COLO668 (cell line): ENCODE measurements at regions not wholly inside any gene's neighbourhood (a gene's known extent, or its start where the extent isn't known, plus 50 kb on each side); places are given as distances from the start of the nearest gene placed in this dataset.
"Not testable (repeated sequence)": the region's sequence is repeated elsewhere in the genome, so short reads cannot be mapped to it uniquely, and the experiment has no call there.

ENCODE experiments used
- DNase-seq: peaks from one replicate; lab custom pipeline; 2025; ENCODE audit not compliant: unreplicated experiment; lab: John Stamatoyannopoulos, UW

DNA sequence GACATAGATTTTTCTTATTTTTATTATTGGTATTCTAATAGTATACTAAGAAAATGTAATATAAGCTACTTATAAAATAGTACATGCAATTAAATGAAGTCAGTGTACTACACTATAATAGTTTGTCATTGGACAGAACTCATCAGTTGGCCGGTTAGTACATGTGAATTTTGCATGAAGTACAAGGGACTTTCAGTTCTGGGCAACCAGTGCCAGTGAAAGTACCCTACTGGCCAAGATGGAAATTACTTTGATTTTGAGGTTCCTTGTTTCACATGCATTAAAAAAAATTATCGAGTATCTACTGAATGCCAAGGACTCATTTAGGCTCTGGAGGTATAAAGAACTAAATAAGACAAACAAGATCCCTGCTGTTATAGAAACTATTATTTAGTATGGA lies 213.4 kb upstream of the ELL2 start:
- DNase-seq, result no peak

DNA sequence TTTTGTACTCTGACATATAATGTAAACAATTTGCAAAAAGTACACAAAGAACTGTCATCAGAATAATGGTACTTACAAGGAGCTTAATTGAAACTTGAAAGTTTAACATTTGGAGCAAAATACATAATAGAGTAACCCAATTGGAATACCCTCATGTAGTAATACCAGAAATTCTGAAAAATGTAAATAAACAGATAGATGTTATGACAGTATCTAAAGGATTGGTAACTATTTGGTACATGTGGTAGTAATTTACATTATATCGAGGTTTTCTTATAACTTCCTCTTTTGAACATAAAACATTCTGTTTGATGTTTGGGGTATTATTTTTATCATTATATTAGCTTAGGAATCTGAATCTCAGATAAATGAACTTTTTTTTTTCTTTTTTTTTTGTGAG lies 211.7 kb upstream of the ELL2 start:
- no peak for DNase-seq

DNA sequence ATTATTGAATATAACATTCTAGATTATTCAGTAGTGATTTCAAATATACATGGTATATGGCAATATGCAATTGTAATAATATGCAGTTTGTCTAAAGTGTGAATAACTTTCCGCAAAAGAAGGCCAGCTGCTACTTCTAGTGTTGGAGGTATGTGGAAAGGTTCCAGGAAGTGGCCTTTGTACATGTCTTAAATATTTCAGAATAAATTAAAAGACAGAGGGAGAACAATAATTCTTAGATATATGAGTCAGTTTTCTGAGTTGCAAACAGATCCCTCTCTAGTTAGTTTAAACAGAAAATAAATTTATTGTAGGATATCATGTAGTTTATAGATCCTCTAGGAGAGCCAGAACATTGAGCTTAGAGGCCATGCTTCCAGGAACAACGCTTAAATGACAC lies 210.8 kb upstream of the ELL2 start:
- DNase-seq, result no peak

DNA sequence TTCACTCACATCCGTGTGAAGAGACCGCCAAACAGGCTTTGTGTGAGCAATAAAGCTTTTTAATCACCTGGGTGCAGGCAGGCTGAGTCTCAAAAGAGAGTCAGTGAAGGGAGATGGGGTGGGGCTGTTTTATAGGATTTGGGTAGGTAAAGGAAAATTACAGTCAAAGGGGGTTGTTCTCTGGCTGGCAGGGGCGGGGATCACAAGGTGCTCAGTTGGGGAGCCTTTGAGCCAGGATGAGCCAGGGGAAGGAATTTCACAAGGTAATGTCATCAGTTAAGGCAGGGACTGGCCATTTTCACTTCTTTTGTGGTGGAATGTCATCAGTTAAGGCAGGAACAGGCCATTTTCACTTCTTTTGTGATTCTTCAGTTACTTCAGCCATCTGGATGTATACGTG lies 210.3 kb upstream of the ELL2 start:
- not testable (repeated sequence) for DNase-seq

DNA sequence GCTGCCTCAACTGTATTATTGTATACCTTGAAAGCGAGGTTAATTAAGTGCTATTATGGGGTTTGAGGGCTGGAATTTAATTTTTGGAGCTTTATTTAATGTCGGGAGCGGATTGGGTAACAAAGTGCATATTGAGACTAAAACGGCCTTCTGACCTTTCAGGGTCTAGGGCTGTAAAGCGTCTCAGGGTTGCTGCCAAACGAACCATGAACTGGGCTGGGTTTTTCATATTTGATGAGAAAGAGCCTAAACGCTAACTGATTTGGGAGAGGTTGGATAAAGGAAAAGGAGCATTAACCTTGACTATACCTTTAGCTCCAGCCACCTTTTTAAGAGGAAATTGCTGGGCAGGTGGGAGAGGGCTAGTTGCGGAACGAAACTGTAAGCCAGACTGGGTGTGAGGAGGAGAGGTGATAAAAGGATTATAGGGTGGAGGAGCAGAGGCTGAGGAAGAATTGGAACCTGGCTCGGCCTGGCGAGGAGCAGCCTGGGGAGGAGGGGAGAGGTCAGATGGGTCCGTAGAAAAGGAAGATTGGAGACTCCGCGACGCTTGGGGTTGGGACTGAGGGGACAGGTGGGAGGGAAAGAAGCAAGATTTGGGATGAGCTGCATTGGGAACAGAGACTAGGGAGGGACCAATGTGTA lies 209.0 kb upstream of the ELL2 start:
- not testable (repeated sequence) for DNase-seq

DNA sequence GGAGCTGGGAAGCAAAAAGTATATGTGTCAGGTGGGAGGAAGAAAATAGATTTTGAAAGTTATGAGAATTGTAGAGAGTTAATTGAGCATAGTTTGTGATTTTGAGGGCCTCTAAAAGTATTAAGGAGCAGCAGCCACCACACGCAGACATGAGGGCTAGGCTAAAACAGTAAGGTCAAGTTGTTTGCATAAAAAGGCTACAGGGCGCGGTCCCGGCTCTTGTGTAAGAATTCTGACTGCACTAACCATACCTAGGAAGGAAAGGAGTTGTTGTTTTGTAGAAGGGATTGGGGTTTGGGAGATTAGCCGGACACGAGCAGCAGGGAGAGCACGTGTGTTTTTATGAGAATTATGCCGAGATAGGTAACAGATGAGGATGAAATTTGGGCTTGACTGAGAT lies 207.2 kb upstream of the ELL2 start:
- not testable (repeated sequence) for DNase-seq

DNA sequence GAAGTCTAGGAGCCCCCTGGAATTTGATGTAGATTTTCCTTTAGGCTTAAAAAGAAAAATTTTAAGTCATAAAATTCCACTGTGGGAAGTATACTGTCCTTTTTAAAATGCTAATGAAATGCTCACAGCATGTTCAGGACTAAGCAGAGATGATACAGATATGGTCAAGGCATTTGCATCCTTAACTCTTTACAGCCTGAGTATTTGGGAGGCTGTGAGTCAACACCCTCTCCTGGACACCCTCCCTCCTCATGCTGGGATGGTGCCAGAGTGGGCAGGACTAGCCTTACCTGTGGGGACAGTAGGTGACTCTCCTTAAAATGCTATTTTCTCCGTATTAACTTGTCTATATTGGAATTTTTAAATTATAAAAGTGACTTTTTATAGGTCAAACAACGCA lies 197.4 kb upstream of the ELL2 start:
- DNase-seq, result no peak

DNA sequence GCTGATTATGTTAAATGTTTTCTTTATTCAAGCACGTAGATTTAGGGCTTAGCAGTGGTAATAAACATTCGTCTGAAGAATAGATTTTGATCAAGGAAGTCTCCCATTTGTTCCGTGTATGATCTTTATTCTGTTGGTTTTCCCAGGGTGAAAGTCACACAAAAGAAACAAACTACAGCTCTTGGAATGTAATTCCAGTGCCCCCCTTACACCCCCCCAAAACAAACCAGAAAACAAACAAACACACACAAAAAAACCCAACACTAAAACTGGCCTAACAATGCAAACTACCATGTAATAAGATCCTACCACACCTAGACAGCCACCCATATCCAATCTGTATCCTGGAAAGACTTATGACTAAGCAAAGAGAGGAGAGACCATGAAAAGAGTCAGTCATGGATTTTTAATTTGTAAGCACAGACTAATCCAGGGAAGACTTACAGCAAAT lies 196.2 kb upstream of the ELL2 start:
- no peak for DNase-seq

DNA sequence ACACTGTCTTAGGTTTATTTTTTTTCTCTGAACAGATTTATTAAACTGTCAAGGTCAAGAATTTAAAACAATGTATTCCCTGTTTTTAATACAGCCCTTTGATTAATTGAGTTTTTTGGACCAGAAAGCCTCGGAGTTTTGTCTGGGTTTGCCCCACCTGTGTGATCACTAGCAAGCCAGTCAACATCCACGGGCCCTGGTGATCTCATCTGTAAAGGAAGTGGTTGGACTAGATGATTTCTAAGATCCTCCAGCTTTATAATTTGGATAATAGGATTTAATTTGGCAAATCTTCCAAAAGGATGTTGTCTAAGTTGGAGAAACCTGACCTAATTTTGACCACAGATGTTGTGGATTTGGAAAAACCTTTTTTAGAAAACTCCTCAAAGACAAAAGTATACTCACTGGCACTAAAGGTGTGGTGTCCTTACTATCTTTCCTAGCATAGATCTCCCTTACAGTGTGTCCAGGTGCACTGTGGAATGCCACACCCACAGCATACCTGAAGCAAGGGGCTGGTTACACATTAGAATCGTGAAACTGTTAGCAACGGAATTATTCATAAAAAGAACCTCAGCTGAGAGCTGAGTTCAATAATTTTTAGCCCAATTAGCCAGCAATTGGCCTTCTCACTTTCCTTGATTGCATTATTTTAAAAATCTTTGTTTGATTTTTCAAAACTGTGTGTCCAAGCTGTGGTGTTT lies 195.6 kb upstream of the ELL2 start:
- peak; percentile 14 for DNase-seq

DNA sequence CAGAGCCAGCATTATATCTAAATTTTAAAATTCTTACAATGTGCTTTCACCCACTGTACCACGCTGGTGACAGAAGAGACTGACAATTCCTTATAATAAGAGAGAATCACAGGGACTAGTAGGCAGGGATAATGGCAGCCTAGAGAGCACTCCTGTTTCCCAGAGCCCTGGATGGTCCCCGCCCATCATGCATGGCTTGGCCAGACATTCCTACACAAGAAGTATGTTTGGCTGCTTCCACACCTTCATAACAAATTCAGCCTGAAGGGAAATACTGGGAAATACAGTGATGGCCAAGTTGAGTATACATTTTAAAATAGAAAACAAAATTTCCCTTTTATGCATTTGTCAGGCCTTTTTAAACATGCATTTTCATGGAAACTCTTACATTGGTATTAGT lies 193.5 kb upstream of the ELL2 start:
- no peak for DNase-seq

DNA sequence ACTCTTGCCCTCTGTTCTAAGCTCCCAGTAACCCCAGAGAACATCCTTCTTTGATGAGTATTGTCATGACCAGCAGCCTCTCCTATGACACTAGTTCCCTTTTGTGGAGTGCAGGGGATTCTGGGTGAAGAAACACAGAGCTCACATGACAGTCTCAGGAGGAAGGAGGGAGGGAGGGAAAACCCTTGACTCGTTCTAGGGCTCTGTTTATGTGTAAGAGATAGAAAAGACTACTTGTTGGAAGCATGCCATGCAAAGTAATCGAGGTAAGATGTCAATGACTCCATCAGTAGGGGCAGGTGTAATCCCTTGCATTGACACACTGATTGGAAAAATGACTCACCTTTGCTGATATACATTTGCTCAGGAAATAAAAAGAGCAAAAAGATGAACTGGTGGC lies 190.2 kb upstream of the ELL2 start:
- DNase-seq, result no peak

DNA sequence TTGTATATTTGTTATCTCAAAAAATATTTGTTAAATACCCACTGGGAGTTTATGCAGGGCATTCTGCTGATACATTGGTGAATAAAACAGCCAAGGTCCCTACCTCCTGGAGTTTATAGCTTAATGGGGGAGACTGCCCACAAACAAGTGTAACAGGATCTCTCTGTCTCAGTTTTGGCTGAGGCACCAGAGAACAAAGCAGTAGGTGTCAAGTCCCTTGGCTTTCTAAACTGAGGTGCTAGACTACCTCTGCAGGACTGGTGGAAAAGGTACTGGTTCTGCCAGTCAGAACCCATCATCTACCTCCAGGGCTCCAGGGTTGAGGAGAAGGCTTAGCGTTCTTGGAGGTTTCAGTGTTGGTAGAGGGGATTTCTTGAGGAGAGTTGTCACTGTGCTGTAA lies 188.4 kb upstream of the ELL2 start:
- no peak for DNase-seq

DNA sequence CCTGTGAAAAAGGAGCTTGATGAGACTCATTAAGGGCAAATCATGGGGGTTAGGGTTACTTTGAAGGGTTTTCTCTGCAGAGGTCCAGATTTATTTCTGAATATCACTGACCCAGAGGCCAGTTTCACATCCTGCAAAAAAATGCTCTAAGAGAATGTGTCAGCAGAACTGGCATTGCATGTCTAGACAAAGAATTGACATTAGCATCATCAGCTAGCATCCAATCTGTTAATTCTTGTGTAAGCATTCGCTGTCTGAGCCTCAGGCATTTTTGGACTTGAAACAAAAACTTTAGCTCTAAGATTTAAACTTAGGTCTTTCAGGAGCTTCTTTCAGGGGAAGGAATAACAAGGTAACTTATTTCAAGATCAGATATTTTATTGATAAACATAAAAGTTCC lies 187.9 kb upstream of the ELL2 start:
- no peak for DNase-seq

DNA sequence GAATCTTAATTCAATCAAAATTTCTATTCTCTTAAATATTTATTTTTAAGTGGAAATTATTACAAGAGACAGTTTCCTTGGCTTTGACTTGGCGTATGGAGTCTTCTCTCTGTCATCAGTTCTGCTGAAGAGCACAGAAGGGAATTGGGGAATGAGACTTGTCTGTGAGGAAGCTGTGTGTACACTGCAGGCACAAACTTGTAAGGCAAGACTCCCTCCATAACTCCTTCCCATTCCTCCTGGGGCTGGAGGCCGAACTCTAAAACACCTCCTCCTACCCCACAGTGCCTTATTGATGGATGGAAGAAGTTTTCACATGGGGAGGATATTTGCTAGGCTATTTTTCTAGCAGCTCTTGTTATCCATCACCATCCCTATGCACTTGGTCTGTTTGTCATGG lies 187.4 kb upstream of the ELL2 start:
- no peak for DNase-seq

DNA sequence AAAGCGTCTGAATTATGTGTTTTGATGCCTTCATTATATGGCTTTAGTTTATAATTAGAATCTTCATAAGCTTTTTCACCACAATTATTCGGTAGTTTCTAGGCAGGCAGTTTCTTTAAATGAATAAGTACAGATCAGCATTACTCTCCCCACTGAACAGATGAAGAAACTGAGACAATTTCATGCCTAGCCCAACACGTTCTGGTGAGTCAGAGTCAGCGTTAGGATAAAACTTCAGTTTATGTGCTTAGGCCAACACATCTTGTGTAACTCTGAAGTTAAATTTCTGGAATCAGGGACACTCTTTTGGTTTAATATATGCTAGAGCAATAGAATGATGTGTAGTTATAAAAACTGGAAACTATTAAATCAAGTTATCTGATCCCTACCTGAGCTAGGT lies 186.7 kb upstream of the ELL2 start:
- no peak for DNase-seq

DNA sequence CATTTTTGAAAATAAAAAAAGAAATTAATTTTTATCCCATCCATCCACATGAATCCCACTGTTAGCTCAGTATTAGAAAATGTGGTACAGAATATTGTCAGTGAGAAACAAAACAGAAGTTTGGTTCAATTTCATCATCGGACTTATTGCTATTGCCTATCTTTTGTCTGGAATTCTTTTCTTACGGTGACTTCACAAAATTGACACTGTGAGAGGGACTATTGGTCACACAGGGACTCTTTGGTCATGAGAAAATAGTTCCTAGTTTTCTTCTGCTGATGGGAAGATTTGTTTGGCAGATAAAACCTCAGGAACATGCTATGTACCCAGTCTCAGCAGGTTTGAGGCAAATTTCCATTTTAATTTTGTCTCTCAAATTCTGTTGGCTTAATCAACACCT lies 186.2 kb upstream of the ELL2 start:
- DNase-seq, result no peak

DNA sequence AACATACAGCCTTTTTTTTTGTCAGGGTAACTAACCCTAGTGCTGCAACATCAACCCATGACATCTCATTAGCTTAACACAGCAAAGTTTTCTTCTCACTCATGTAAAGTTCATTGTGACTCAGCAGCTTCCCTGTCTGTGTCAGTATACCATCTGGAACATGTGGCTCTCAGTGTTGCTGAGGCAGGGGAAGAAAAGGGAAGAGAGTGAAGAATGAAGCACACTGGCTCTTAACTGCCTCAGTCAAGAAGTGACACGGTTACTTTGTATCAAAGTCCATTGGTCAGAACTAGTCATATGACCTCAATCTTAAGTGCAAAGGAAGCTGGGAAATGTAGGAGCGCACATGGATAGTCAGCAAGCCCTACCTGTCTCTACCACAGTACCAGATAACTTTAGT lies 185.0 kb upstream of the ELL2 start:
- DNase-seq, result no peak

DNA sequence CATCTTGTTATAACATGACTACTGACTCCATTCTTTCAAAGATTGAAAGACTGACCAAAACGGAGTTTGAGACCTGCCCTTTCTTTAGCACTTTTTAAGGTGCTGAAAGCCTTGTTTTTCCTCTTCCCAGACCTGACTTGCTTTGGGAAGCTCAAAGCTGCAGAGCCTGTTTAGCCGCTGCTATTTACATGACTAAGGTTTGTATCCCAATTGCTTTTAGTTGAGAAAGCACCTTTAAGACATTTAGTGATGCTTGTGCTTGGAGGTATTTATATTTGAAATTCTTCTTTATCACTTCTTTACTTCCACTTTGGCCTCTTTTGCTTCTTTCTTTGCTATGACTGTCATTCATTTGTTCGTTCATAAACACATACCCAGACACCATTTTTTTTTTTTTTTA lies 182.6 kb upstream of the ELL2 start:
- DNase-seq, result no peak

DNA sequence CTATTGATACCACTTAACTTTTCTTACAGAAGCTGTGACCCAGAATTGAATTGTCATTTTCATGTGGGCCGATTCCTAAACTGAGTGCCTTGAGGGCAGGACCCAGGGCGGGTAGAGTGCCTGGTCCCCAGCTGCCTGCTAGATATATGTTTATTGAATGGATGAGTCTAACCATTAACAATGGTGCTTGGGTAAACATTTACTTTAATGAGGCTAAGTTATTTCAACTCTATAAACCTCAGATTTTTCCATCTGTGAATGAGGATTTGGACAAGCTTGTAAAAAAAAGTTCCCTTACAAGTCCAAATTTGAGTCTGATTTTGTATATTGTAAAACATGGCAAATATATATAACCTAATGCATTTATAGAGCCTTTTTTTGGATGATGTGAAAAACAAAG lies 181.8 kb upstream of the ELL2 start:
- DNase-seq, result no peak

DNA sequence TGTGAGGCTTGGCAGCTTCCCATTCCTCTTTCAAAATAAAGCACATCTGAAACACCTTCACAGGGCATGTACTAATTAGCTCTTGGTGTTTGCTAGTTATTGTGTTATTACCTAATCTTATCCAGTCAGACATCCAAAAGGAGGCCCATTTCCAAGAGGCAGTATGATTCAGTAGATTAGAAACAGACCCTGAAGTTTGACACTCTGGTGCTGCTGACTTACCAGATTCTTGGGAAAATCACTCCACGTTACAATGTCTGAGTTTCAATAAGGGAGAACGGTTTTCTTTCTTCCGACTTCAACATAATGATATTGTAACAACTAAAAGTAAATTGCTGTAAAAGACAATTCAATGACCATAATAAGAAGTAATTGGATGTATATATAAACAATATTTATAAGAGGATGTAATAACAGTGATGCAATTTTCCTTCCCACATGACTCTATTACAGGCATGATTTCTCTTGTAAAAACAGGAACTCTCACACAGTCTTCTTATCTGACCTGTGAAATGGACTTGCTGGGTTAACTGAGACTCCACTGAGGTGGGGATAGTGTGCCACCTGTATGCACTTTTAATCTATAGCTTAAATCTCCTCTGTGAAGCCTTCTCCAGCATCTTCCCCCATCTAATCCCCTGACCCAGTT lies 181.3 kb upstream of the ELL2 start:
- no peak for DNase-seq

DNA sequence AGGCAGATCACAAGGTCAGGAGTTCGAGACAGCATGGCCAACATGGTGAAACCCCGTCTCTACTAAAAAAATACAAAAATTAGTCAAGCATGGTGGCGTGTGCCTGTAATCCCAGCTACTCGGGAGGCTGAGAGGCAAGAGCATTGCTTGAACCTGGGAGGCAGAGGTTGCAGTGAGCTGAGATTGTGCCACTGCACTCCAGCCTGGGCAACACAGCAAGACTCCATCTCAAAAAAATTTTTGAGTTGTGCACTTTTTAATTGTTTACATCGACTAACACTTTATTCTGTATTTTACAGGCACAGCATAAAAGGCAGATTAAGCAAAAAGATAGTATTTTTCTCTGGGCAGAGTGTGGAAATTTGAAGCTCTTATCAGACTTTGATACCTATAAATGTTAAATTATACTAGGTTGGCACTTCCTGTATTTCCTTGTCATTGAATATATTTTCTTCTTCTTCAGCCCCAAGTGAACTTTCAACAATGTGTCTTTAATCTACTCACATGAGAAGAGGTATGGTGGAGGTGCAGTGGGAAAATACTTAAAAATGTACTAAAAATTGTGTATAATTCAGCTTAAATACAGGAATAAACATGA lies 180.6 kb upstream of the ELL2 start:
- no peak for DNase-seq

DNA sequence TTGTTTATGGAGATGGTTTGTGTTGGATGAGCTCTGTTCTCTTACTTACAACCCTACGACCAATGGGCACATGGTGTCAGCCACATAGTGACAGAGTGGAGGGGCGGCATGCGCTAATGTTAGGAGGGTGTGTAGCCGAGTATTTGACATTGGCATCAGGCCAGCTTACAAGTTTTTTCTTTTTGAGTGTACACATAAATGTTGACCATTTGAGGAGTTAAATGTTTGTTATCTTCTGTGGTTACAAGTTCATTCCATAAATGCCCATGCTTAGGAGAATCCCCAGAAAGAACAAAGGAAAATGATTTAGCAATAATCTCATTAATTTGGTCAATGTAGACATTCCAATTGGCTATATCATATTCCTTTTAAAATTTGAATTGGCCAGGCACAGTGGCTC lies 180.1 kb upstream of the ELL2 start:
- no peak for DNase-seq
